CD14-positive monocyte (primary cell): ENCODE measurements at regions not wholly inside any gene's neighbourhood (a gene's known extent, or its start where the extent isn't known, plus 50 kb on each side); places are given as distances from the start of the nearest gene placed in this dataset.

ENCODE experiments used
- DNase-seq, 3 donors: peaks; one replicate each; pipeline ENCODE4 v3.0.0-alpha.2; 2011 to 2022
- H2AFZ ChIP-seq: 2 replicates; pipeline ENCODE4 v1.6.0; 2012; ENCODE audit warnings: mild to moderate bottlenecking, low read depth, low read length, inconsistent platforms; ENCODE audit not compliant: insufficient read depth, poor library complexity, severe bottlenecking
- H3K27ac ChIP-seq, 2 donors: 1 replicate in 1 of 2; 2 replicates in 1 of 2; pipeline ENCODE4 v1.5.1; 2012 to 2013; ENCODE audit warnings: low read length in 2 of 2, control low read depth in 1 of 2, inconsistent platforms in 1 of 2, low read depth in 1 of 2, mild to moderate bottlenecking in 1 of 2
- H3K27me3 ChIP-seq, 2 donors: one replicate each; pipeline versions ENCODE4 v1.6.0 to v1.6.1; 2011 to 2013; ENCODE audit warnings: low read length in 2 of 2; ENCODE audit not compliant: control insufficient read depth in 2 of 2, insufficient read depth in 2 of 2
- H3K36me3 ChIP-seq, 2 donors: replicated peaks in 1 of 2; 1 replicate in 1 of 2; 2 replicates in 1 of 2; pipeline versions ENCODE4 v1.5.1 to v1.6.1; 2012 to 2013; ENCODE audit warnings: low read length in 2 of 2, control low read depth in 1 of 2, inconsistent platforms in 1 of 2, mild to moderate bottlenecking in 1 of 2; ENCODE audit not compliant: insufficient read depth in 2 of 2, control insufficient read depth in 1 of 2
- H3K4me1 ChIP-seq, 2 donors: 1 replicate in 1 of 2; 2 replicates in 1 of 2; pipeline versions ENCODE4 v1.5.1 to v1.6.1; 2012 to 2013; ENCODE audit warnings: low read length in 2 of 2, control low read depth in 1 of 2, inconsistent platforms in 1 of 2, mild to moderate bottlenecking in 1 of 2, moderate library complexity in 1 of 2; ENCODE audit not compliant: insufficient read depth in 2 of 2, control insufficient read depth in 1 of 2
- H3K4me2 ChIP-seq: replicated peaks from 2 replicates; pipeline ENCODE3; 2012; ENCODE audit warnings: low read length, moderate library complexity, mild to moderate bottlenecking; ENCODE audit not compliant: poor library complexity, severe bottlenecking; ENCODE audit errors: extremely low read depth
- H3K4me3 ChIP-seq, 3 experiments: fragments of 200-600 bp in 1 of 3; sonication (generic) in 1 of 3; replicated peaks in 1 of 3; 1 replicate in 2 of 3; 2 replicates in 1 of 3; pipeline ENCODE4 v1.5.1; 2011 to 2013; ENCODE audit warnings: low read length in 3 of 3, mild to moderate bottlenecking in 3 of 3, control low read depth in 2 of 3, low read depth in 2 of 3, inconsistent platforms in 1 of 3, moderate library complexity in 1 of 3
- H3K79me2 ChIP-seq: 2 replicates; pipeline ENCODE4 v1.6.0; 2012; ENCODE audit warnings: mild to moderate bottlenecking, control low read depth, inconsistent platforms, low read length, moderate library complexity; ENCODE audit not compliant: insufficient read depth
- H3K9ac ChIP-seq: 2 replicates; pipeline ENCODE4 v1.6.0; 2017; ENCODE audit warnings: low read length, mild to moderate bottlenecking; ENCODE audit not compliant: insufficient read depth, poor library complexity, severe bottlenecking
- H3K9me3 ChIP-seq, 2 donors: replicated peaks in 1 of 2; 1 replicate in 1 of 2; 2 replicates in 1 of 2; pipeline versions ENCODE4 v1.5.1 to v1.6.1; 2012 to 2013; ENCODE audit warnings: low read length in 2 of 2, control low read depth in 1 of 2; ENCODE audit not compliant: control insufficient read depth in 1 of 2, insufficient read depth in 1 of 2
- H4K20me1 ChIP-seq: 2 replicates; pipeline ENCODE4 v1.6.0; 2012; ENCODE audit warnings: mild to moderate bottlenecking, low read length, control low read depth, moderate library complexity; ENCODE audit not compliant: insufficient read depth
- H3K27ac Mint-ChIP-seq, 7 donors: one replicate each; pipeline ENCODE4 v1.8.0; 2020; ENCODE audit warnings: mild to moderate bottlenecking in 7 of 7, mixed read lengths in 7 of 7, moderate library complexity in 6 of 7, inconsistent platforms in 2 of 7
- H3K27me3 Mint-ChIP-seq, 3 donors: one replicate each; pipeline ENCODE4 v1.8.0; 2021 to 2022; ENCODE audit warnings: low read depth in 3 of 3, mild to moderate bottlenecking in 3 of 3, mixed read lengths in 3 of 3, moderate library complexity in 3 of 3, inconsistent platforms in 1 of 3
- H3K36me3 Mint-ChIP-seq, 2 donors: one replicate each; pipeline ENCODE4 v1.8.0; 2020; ENCODE audit warnings: mixed read lengths in 2 of 2, inconsistent platforms in 1 of 2, mild to moderate bottlenecking in 1 of 2
- H3K4me1 Mint-ChIP-seq: one replicate; pipeline ENCODE4 v1.8.0; 2020; ENCODE audit warnings: mild to moderate bottlenecking, mixed read lengths
- H3K4me3 Mint-ChIP-seq, 2 donors: one replicate each; pipeline ENCODE4 v1.8.0; 2020; ENCODE audit warnings: mild to moderate bottlenecking in 2 of 2, mixed read lengths in 2 of 2, moderate library complexity in 1 of 2
- H3K9me3 Mint-ChIP-seq, 7 donors: one replicate each; pipeline ENCODE4 v1.8.0; 2020 to 2022; ENCODE audit warnings: mixed read lengths in 7 of 7, mild to moderate bottlenecking in 6 of 7, moderate library complexity in 6 of 7, inconsistent platforms in 2 of 7
- CTCF ChIP-seq: fragments of 200-600 bp; IDR thresholded peaks from one replicate; pipeline ENCODE4 v1.8.0; 2022; ENCODE audit warnings: antibody characterized with exemption, mild to moderate bottlenecking
- WGBS: methylation state at CpG from one replicate; pipeline ENCODE4 v1.1.5; 2013; ENCODE audit warnings: missing lambda C conversion rate; ENCODE audit not compliant: insufficient coverage; 5-methylcytosine and 5-hydroxymethylcytosine counted together
- intact Hi-C, 2 donors: fragments of 100-400 bp; cut with micrococcal nuclease; formaldehyde crosslinking; loops; one replicate each; pipeline versions ENCODE4 v1.15.0 to v1.15.1; 2023

- no peaks in the 10 kb centered on the region for H3K36me3 Mint-ChIP-seq
- no peak for TF ChIP-seq CTCF
Measured at GRCh38 chr6:40689185-40689584, 102.0 kb upstream of the LRFN2 start.

GRCh38 chr6:40688214-40688761 is 101.1 kb upstream of the LRFN2 start:
- Histone ChIP-seq H3K4me2 (no peak overlapping the region), H4K20me1 (no peaks in the 10 kb centered on the region), H3K4me3 (no peak overlapping the region), H3K27ac (no peak overlapping the region), H3K27me3 (peaks cover 2 to 3% of the 10 kb centered on the region in 2 donors), H2AFZ (no peak overlapping the region), H3K79me2 (no peaks in the 10 kb centered on the region), H3K9ac (no peak overlapping the region), H3K4me1 (no peaks in the 10 kb centered on the region), H3K36me3 (no peaks in the 10 kb centered on the region), H3K9me3 (peaks cover 3 to 5% of the 10 kb centered on the region in 2 donors)
- Mint-ChIP-seq H3K27ac (peak overlapping the region in 1 of 7 donors; percentile 3), H3K9me3 (peaks cover 3 to 12% (median 8%) of the 10 kb centered on the region in 7 donors), H3K27me3 (peaks cover 8 to 22% (median 18%) of the 10 kb centered on the region in 3 donors), H3K36me3 (no peaks in the 10 kb centered on the region), H3K4me1 (no peaks in the 10 kb centered on the region), H3K4me3 (no peak overlapping the region)
- TF ChIP-seq CTCF, result no peak
- 92% methylated on average over 3 of the region's 7 CpGs for WGBS
- no peak for DNase-seq
- intact Hi-C loops, result no loop called here

More at GRCh38 chr6:40689185-40689584, 102.0 kb upstream of the LRFN2 start:
- Histone ChIP-seq H3K27me3 (peaks cover 2 to 3% of the 10 kb centered on the region in 2 donors), H3K9ac (no peak overlapping the region), H3K4me3 (no peak overlapping the region), H3K9me3 (peaks cover 3 to 5% of the 10 kb centered on the region in 2 donors), H3K4me2 (no peak overlapping the region), H4K20me1 (no peaks in the 10 kb centered on the region), H3K36me3 (no peaks in the 10 kb centered on the region), H2AFZ (no peak overlapping the region), H3K4me1 (no peaks in the 10 kb centered on the region), H3K79me2 (no peaks in the 10 kb centered on the region), H3K27ac (no peak overlapping the region)
- DNase-seq, result no peak
- Mint-ChIP-seq H3K27ac (no peak overlapping the region), H3K4me3 (no peak overlapping the region), H3K4me1 (no peaks in the 10 kb centered on the region), H3K9me3 (peaks cover 3 to 12% (median 8%) of the 10 kb centered on the region in 7 donors), H3K27me3 (peaks cover 9 to 22% (median 18%) of the 10 kb centered on the region in 3 donors)
- intact Hi-C loops, result no loop called here
- no CpG with 5 or more reads among the region's 4 CpGs for WGBS
